Erythroblast (primary cell): ENCODE measurements at regions not wholly inside any gene's neighbourhood (a gene's known extent, or its start where the extent isn't known, plus 50 kb on each side); places are given as distances from the start of the nearest gene placed in this dataset.

ENCODE experiments used
- DNase-seq, 2 experiments: peaks; one replicate each; lab custom pipeline; 2025; lab: John Stamatoyannopoulos, UW
- GATA1 ChIP-seq: IDR thresholded peaks from 2 replicates; pipeline ENCODE4 v1.6.1; 2011; ENCODE audit warnings: low read depth, mild to moderate bottlenecking, control low read depth, low read length, moderate library complexity
- POLR2A ChIP-seq: IDR thresholded peaks from 2 replicates; pipeline ENCODE4 v1.6.1; 2011; ENCODE audit warnings: mild to moderate bottlenecking, low read length

GRCh38 chr2:20565101-20565622 is 85.7 kb downstream of the HS1BP3 start:
- DNase-seq, result no peak
- TF ChIP-seq POLR2A, result no peak

GRCh38 chr2:20565623-20566236 is 85.2 kb downstream of the HS1BP3 start:
- TF ChIP-seq POLR2A, result no peak
- no peak for TF ChIP-seq GATA1
- no peak for DNase-seq

- TF ChIP-seq POLR2A (no peak), GATA1 (no peak)
- DNase-seq, result no peak
Measured at GRCh38 chr2:20566331-20566730, 84.6 kb downstream of the HS1BP3 start.

GRCh38 chr2:20567159-20567925 is 83.6 kb downstream of the HS1BP3 start:
- no peak for TF ChIP-seq GATA1
- TF ChIP-seq POLR2A, result no peak
- DNase-seq, result no peak
